Embryonic facial prominence (tissue), 1 donor: ENCODE measurements at regions not wholly inside any gene's neighbourhood (a gene's known extent, or its start where the extent isn't known, plus 50 kb on each side); places are given as distances from the start of the nearest gene placed in this dataset.

ENCODE experiments used
- DNase-seq: peaks from one replicate; pipeline ENCODE4 v3.0.0-alpha.2; 2016; ENCODE audit errors: extremely low spot score

- no peak for DNase-seq
Measured at GRCh38 chr14:27372771-27373170, 774.9 kb upstream of the NOVA1 start.

GRCh38 chr14:27384124-27384523 is 786.3 kb upstream of the NOVA1 start:
- DNase-seq = no peak

GRCh38 chr14:27386391-27386790 is 788.6 kb upstream of the NOVA1 start:
- no peak for DNase-seq

GRCh38 chr14:27387463-27387862 is 789.6 kb upstream of the NOVA1 start:
- DNase-seq = no peak

GRCh38 chr14:27389402-27389801 is 791.6 kb upstream of the NOVA1 start:
- DNase-seq = no peak

- DNase-seq = no peak
Measured at GRCh38 chr14:27390155-27390554, 792.3 kb upstream of the NOVA1 start.

GRCh38 chr14:27391331-27391730 is 793.5 kb upstream of the NOVA1 start:
- no peak for DNase-seq

- no peak for DNase-seq
Measured at GRCh38 chr14:27392153-27392552, 794.3 kb upstream of the NOVA1 start.

GRCh38 chr14:27409944-27410343 is 812.1 kb upstream of the NOVA1 start:
- DNase-seq = no peak

GRCh38 chr14:27410981-27411380 is 813.1 kb upstream of the NOVA1 start:
- DNase-seq = no peak

- DNase-seq = no peak
Measured at GRCh38 chr14:27427796-27428195, 830.0 kb upstream of the NOVA1 start.

- DNase-seq = no peak
Measured at GRCh38 chr14:27435923-27436670, 838.3 kb upstream of the NOVA1 start.

- no peak for DNase-seq
Measured at GRCh38 chr14:27484633-27485032, 886.8 kb upstream of the NOVA1 start.

GRCh38 chr14:27485193-27485592 is 887.4 kb upstream of the NOVA1 start:
- DNase-seq = no peak

- DNase-seq = no peak
Measured at GRCh38 chr14:27506272-27506671, 908.4 kb upstream of the NOVA1 start.

- no peak for DNase-seq
Measured at GRCh38 chr14:27528328-27528727, 930.5 kb upstream of the NOVA1 start.

GRCh38 chr14:27536748-27537147 is 938.9 kb upstream of the NOVA1 start:
- DNase-seq = no peak

- DNase-seq = no peak
Measured at GRCh38 chr14:27546111-27546510, 948.3 kb upstream of the NOVA1 start.

GRCh38 chr14:27553790-27554189 is 956.0 kb upstream of the NOVA1 start:
- DNase-seq = no peak

- no peak for DNase-seq
Measured at GRCh38 chr14:27557445-27557844, 959.6 kb upstream of the NOVA1 start.

GRCh38 chr14:27559848-27560247 is 962.0 kb upstream of the NOVA1 start:
- DNase-seq = no peak

- no peak for DNase-seq
Measured at GRCh38 chr14:27566843-27567382, 969.1 kb upstream of the NOVA1 start.

- no peak for DNase-seq
Measured at GRCh38 chr14:27573018-27573417, 975.2 kb upstream of the NOVA1 start.

GRCh38 chr14:27587103-27587502 is 989.3 kb upstream of the NOVA1 start:
- no peak for DNase-seq
